RPMI7951 (cell line): ENCODE measurements at regions not wholly inside any gene's neighbourhood (a gene's known extent, or its start where the extent isn't known, plus 50 kb on each side); places are given as distances from the start of the nearest gene placed in this dataset.
"Not testable (repeated sequence)": the region's sequence is repeated elsewhere in the genome, so short reads cannot be mapped to it uniquely, and the experiment has no call there.

Experiments
- DNase-seq: peaks from one replicate; pipeline ENCODE4 v3.0.0-alpha.2; 2012; ENCODE audit warnings: low read depth

DNA sequence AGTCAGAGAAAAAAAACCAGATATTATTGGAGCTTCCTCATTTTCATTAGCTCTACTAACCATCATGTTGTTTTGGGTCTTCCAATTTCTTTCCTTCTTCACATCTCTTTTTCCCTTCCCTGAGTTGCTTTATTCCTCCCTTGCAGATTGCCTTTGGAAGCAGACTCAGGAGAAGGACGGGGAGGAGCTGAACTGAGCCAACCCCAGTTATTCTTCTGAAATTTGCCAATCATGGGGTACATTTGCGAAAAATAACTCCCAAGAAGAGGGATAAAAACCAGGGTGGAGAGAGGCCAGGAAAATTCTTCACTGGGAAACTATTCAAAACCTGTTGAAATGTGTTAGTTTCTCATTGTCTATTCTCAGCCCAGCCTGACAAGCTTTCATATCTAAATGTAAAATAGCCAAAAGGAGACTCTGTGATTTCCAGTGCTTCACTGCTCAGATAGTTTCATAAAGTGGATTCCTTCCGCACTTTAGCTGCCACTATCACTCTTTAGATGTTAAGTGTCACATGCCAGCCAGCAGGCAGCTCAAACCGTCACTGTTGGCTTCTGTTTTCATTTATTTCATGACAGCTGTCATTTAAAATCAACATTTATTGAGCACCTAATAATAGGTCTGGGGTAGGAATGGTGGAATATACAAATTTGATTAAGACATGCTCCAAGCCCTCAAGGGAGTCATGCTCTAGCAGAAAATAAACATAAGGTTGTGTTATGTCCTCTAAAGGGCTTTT is 204.5 kb downstream of the SREK1 start:
- no peak for DNase-seq

GRCh38 chr5:66351813-66352212 is 207.7 kb downstream of the SREK1 start:
- DNase-seq, result no peak

GRCh38 chr5:66353186-66353585 is 209.1 kb downstream of the SREK1 start:
- DNase-seq, result no peak

DNA sequence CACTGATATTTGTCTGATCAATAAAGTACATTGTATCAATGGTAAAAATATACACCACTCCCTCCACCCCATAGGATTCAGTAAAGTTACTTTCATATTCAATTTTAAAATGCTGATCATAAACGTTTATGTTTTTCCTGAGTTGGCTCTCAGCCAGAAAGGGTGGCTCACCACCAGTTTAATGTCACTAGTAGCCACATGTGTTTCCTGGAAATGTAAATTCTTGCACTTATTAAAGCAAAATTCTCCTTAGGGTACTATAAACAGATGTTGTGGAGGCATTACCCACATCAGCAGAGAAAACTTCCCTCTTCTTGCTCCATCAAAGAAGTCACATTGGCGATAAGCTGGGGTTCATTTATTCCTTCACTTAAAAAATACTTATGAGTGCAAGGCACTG is 210.3 kb downstream of the SREK1 start:
- no peak for DNase-seq

DNA sequence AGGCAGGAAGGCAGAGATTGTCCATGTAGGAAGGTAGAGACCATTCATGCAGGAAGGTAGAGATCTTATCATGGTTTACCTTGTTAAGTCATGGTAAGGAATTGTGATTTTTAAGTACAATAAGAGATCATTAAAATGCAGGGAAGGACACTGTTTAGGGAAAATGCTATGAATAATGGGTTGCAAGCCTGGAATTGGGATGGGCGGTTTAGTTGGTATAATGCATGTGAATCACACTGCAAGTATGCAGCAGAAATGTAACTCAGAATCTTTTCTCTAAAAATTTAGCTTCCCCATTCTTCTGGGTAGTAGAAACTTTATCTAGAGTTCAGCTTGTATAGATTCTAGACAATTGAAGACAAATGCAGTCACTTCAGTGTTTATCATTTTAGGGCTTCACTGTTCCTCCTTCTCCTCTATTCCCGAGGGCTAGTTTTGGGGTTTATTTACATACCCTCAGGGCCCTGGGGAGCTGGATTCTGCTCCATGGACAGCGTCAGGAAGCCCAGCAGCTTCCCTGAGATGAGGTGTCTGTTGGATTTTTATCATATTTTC is 212.0 kb downstream of the SREK1 start:
- DNase-seq, result no peak

DNA sequence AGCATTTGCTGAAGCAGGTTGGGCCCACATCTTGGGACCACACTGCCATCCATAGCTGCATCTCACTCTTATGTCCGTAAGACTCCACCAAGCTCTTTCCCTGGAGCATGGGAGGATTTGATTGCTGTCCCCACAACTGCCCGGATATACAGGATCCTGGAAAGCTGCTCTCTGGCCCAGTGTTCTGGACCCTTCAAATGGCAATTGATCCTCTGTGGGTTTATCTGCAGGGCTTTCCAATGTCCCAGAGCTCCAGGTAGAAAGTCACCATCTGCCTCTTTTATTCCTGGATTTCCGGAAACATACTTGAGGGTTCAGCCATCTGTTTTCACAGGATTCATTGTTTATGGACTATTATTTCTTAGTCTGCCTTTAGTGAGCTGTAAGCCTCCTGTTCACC is 214.6 kb downstream of the SREK1 start:
- DNase-seq, result no peak

DNA sequence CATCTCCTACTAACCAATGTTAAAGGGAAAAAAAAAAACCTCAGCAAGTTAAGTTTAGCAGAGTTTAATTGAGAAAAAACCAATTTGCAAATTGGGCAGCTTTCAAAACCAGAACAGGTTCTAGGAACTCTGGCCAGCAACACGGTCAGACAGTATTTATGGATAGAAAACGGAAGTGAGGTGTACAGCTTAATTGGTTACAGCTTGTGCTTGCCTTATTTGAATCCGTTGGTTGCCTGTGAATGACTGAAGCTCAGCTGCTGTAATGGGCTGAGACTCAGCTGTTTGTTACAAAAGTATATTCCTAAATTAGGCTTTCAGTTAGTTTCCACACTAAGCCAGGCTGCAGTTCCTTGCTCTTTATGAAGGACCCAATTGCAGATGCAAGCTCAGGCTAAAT is 217.0 kb downstream of the SREK1 start:
- peak; percentile 1 for DNase-seq

GRCh38 chr5:66362046-66362445 is 217.9 kb downstream of the SREK1 start:
- no peak for DNase-seq

DNA sequence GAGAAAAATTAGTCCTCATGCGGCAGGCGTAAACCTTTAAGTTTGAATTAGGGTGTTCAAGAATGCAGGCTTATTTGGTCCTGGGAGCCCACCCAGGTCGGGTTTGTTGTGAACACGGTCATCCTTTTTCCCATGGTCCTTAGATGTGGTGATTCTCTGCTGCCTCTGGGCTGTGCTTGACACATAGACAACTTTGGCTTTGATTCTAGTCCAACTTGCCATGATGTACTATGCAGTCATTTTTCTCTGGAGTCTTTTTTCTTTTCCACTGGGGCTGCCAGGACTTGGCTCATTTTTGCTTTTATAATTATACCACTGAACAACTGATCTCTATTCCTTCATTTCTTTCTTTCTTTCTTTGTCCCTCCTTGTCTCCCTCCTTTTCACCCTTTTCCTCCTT is 218.6 kb downstream of the SREK1 start:
- no peak for DNase-seq

GRCh38 chr5:66363097-66363496 is 219.0 kb downstream of the SREK1 start:
- DNase-seq, result no peak

GRCh38 chr5:66364186-66364585 is 220.1 kb downstream of the SREK1 start:
- DNase-seq, result no peak

DNA sequence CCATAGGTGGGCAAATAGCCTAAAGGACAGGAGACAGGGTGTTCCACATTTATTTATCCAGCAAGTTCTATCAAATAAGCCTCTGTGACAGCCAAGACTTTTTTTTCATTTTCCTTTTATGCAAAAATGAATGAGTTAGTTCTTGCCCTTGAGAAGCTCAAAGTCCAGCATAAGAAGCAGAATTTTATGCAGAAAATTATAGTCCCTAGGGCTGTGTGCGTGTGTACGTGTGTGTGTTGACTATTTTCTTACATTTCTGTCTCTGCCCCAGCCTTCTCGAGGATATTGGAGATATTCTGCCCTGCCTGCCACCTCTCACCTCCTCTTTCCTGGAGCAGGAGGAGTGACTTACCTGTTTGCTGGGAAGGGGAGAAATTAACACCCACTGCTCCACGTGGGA is 221.9 kb downstream of the SREK1 start:
- DNase-seq, result no peak

DNA sequence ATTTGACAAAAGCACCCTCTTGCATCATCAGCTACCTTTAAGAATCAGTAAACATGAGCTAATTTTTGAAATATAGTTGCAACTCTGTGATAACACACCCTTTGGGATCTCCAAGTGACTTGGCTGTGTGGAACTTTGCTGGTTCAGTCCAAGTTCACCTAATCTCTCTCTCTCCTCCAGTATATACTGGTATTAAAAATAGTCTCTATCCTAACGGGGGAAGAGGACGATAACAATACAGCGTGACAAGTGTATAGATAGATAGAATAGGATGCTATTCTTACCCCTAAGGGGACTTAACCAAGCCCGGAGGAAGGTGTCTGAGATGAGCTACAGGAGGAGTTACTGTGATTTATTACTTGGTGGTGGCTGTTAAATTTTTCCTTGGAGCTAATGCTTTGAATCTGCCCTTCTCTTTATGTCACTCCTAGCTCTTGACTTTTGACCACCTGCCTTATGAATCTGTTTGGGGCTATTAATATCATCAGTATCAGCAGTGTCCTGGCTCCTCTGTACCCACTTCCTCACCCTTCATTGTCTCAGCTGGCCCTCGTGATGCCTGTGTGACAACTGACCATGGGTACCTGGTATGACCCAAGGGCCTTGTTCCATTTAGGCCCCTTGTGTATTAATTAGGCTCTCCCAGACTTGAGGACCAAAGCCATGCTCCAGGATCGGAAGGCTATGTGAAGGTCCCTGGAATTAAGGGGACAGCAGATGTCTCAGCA is 223.9 kb downstream of the SREK1 start:
- DNase-seq, result no peak

- no peak for DNase-seq
These were observed 224.7 kb downstream of the SREK1 start for GRCh38 chr5:66368811-66369210.

DNA sequence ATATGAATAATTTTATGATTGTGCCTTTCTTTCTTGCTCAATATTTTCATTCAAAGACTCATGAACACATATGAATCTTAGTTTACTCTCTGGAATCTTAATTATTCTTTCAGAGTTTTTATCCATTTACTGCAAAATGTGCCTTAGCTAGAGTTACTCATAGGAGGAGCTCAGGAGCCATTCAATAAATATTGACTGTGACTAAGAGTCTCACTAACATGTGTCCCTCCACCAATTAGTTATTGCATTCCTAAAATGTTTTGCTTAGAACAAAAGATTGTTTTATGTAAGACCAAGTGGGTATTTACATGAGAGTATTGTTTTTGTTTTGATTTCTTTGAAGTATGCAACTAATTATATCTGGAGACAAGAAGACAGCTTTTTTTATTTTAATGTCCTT is 218.4 kb upstream of the MAST4 start:
- no peak for DNase-seq

DNA sequence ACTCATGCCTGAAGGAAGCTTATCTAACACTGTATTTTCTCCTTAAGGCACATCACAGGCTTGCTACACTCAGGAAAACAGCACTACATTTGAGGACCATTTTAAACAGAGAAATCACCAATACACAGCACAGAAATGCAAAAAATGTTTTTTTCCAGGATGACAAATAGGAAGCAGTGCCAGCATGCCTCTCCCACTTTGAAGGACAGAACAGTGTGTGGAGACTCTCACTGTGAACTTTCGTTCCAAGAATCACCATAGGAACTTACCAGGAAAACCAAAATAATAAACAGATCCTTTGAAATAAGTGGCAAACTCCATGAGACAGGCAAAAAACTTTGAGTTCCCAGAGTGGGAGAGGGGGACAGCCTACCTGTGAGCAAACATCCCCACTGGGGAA is 217.8 kb upstream of the MAST4 start:
- no peak for DNase-seq

GRCh38 chr5:66382152-66382551 is 214.0 kb upstream of the MAST4 start:
- no peak for DNase-seq

- not testable (repeated sequence) for DNase-seq
These were observed 191.0 kb upstream of the MAST4 start for GRCh38 chr5:66405145-66405544.

DNA sequence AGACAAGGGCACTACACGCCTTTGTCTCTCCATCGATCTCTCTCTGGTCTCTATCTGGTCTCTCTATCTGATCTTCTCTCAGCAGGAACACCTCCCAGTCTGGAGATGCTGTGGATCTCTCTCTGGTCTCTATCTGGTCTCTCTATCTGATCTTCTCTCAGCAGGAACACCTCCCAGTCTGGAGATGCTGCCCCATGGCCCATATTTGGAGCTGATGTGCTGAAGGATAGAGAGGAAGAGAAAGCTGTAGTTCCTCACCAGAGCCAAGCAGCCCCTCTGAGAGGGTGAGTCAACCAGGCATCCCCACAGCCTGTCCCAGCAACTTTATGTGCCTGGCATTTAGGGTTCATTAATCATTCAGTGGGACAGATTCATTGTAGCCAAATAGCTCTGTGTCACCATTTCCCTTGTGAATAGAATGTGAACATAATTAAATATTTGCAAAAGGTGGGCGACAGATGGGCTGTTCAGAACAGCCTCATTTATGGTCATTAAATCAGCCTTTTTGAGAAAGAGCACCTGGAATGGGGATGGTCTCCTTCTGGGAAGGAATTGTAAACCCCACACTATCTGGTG is 189.3 kb upstream of the MAST4 start:
- no peak for DNase-seq

DNA sequence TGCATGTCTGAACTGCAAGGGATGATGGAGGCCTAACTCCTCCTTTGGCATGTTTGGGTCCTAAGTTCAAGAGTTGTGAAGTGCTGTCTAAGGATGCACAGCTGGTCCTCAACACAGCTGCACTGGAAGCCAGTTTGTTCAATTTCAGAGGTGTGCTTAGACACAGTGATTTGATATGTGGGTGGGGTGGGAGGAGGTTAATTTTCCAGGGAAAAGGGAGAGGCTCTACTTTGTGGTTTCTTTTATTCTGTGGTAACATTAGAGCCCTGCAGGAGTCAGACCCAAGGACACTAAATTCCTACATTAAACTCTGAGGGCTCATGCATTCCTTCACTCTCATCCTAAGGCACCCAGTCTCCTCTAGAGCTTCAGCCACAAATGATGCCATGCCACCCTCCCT is 188.4 kb upstream of the MAST4 start:
- no peak for DNase-seq

DNA sequence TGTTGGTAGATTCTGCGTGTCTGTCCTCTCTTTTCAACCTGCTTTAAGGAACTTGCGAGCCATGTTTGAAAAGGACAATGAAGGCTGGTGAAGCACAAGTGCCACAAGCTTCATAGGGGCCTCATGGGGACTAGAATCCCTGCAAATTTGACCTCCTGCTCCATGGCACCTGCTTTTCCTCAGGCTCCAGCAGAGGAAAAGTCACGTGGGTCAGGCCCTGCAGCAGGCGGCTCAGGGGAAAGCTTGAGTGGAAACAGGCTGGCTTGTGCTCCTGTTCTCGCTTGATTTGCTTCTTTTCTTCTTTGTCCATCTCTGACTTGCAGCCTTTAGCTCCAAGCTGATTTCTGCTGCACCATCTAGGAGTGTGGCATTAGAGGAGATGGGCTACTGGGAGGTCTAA is 187.6 kb upstream of the MAST4 start:
- DNase-seq, result no peak

DNA sequence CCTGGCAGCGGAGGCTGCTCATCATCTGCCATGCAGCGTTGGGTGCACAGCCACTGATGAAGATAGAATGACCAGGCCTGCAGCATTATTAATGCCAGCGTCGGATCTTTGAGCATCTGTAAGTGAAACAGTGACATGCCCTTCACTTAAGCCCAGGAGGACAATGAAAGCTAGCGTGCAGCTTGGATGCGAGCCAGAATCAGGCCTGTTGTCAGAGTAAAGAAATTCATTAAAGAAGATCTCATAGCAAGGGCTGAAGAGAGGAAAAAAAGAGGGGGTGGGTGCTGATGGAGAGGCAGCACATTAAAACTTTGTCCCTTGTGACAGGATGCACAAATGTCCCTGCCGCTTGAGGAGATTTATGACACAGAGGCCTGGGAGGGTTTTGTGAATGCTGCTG is 186.1 kb upstream of the MAST4 start:
- DNase-seq, result no peak

DNA sequence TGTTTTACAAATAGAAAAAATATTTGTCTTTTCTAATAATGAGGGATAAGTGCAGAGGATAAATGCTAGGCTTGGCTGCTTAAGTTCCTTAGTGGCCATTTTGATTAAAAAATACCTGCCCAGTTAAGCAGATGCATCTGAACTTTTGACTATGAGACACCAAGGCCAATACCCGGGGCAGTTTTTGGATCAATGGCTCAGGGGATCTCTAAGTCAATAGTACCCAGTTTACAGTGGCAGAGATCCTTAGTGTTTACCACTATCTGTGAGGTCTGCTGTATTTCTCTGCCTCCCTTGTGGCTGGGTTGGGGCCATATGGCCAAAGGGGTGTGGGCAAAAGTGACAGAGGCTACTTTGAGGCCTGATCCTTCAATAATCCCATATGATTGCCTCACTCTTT is 184.5 kb upstream of the MAST4 start:
- no peak for DNase-seq
